ENCODE measurements at regions not wholly inside any gene's neighbourhood (a gene's known extent, or its start where the extent isn't known, plus 50 kb on each side); places are given as distances from the start of the nearest gene placed in this dataset.

- no peaks in the 10 kb centered on the region for H3K4me1 ChIP-seq (ENCODE audit: control insufficient read depth in 4 of 4, insufficient read depth in 4 of 4, low read length in 3 of 4)
- H3K27ac ChIP-seq (ENCODE audit: low read depth in 1 of 2, low read length in 2 of 2), result no peak overlapping the region
- TF ChIP-seq RAD21 (IDR thresholded peaks at IDR 0.05) (no peak), HNF4G (IDR thresholded peaks at IDR 0.05) (no peak), SP1 (IDR thresholded peaks at IDR 0.05) (no peak), YY1 (IDR thresholded peaks at IDR 0.05) (no peak), TAF1 (conservative IDR thresholded peaks at IDR 0.05) (no peak), CTCF (IDR thresholded peaks at IDR 0.05; ENCODE audit: low read depth, low read length, missing input control) (no peak), JUND (IDR thresholded peaks at IDR 0.05) (no peak), EGR1 (IDR thresholded peaks at IDR 0.05; ENCODE audit: low read depth in 2 of 2) (no peak), ZBTB33 (IDR thresholded peaks at IDR 0.05) (no peak), NR2F2 (IDR thresholded peaks at IDR 0.05) (no peak), HNF4A (conservative IDR thresholded peaks at IDR 0.05) (no peak), FOXA1 (IDR thresholded peaks at IDR 0.05) (no peak), RXRA (IDR thresholded peaks at IDR 0.05) (no peak), FOXA2 (IDR thresholded peaks at IDR 0.05) (no peak), GABPA (IDR thresholded peaks at IDR 0.05 in 1 of 2, conservative IDR thresholded peaks at IDR 0.05 in 1 of 2) (no peak)
- TF ChIP-seq, protein P1, sequence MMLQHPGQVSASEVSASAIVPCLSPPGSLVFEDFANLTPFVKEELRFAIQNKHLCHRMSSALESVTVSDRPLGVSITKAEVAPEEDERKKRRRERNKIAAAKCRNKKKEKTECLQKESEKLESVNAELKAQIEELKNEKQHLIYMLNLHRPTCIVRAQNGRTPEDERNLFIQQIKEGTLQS (IDR thresholded peaks at IDR 0.05), result no peak
- TF ChIP-seq, protein P2, sequence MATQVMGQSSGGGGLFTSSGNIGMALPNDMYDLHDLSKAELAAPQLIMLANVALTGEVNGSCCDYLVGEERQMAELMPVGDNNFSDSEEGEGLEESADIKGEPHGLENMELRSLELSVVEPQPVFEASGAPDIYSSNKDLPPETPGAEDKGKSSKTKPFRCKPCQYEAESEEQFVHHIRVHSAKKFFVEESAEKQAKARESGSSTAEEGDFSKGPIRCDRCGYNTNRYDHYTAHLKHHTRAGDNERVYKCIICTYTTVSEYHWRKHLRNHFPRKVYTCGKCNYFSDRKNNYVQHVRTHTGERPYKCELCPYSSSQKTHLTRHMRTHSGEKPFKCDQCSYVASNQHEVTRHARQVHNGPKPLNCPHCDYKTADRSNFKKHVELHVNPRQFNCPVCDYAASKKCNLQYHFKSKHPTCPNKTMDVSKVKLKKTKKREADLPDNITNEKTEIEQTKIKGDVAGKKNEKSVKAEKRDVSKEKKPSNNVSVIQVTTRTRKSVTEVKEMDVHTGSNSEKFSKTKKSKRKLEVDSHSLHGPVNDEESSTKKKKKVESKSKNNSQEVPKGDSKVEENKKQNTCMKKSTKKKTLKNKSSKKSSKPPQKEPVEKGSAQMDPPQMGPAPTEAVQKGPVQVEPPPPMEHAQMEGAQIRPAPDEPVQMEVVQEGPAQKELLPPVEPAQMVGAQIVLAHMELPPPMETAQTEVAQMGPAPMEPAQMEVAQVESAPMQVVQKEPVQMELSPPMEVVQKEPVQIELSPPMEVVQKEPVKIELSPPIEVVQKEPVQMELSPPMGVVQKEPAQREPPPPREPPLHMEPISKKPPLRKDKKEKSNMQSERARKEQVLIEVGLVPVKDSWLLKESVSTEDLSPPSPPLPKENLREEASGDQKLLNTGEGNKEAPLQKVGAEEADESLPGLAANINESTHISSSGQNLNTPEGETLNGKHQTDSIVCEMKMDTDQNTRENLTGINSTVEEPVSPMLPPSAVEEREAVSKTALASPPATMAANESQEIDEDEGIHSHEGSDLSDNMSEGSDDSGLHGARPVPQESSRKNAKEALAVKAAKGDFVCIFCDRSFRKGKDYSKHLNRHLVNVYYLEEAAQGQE (IDR thresholded peaks at IDR 0.05), result no peak
- TF ChIP-seq, protein P3, sequence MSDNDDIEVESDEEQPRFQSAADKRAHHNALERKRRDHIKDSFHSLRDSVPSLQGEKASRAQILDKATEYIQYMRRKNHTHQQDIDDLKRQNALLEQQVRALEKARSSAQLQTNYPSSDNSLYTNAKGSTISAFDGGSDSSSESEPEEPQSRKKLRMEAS (IDR thresholded peaks at IDR 0.05), result no peak
- no peak overlapping the region for H3K4me3 ChIP-seq (ENCODE audit: low read depth in 1 of 3, low read length in 3 of 3)
- 59% methylated on average over 6 of the region's 6 CpGs for WGBS
- H3K36me3 ChIP-seq (ENCODE audit: control insufficient read depth in 4 of 4, insufficient read depth in 3 of 4, low read depth in 1 of 4, low read length in 3 of 4), result no peaks in the 10 kb centered on the region
- peaks cover 0 to 10% (median 5%) of the 10 kb centered on the region in 4 donors for H3K27me3 ChIP-seq (ENCODE audit: control insufficient read depth in 4 of 4, insufficient read depth in 4 of 4, low read length in 3 of 4)
- no peak overlapping the region for H3K9ac ChIP-seq (ENCODE audit: low read depth in 1 of 2, low read length in 2 of 2)
- DNase-seq (ENCODE audit: low spot score), result no peak
- H3K9me3 ChIP-seq (ENCODE audit: control insufficient read depth in 4 of 4, low read length in 3 of 4), result no peaks in the 10 kb centered on the region
These were observed 270.8 kb downstream of the GATA3 start for GRCh38 chr10:8325024-8325980.
